D721Med (cell line): ENCODE measurements at regions not wholly inside any gene's neighbourhood (a gene's known extent, or its start where the extent isn't known, plus 50 kb on each side); places are given as distances from the start of the nearest gene placed in this dataset.

Experiments used
- DNase-seq: peaks from one replicate; pipeline ENCODE4 v3.0.0; 2011; ENCODE audit warnings: low spot score; ENCODE audit not compliant: insufficient read length
- FAIRE-seq: peaks from 2 replicates; lab custom pipeline; 2011; peaks lifted over from hg19 to GRCh38; lab: Jason Lieb, UNC
- CTCF ChIP-seq: IDR thresholded peaks from 2 replicates; pipeline ENCODE4 v1.5.1; 2012; ENCODE audit warnings: mild to moderate bottlenecking, control low read depth; ENCODE audit not compliant: insufficient read depth; ENCODE audit errors: missing control alignments

GRCh38 chr4:66062044-66062443 is 391.8 kb upstream of the EPHA5 start:
- no peak for DNase-seq
- FAIRE-seq: no peak
- TF ChIP-seq CTCF: no peak

GRCh38 chr4:66059556-66059955 is 389.3 kb upstream of the EPHA5 start:
- DNase-seq (no peak), FAIRE-seq (no peak)
- TF ChIP-seq CTCF: no peak

- FAIRE-seq (no peak), DNase-seq (no peak)
- no peak for TF ChIP-seq CTCF
These were observed 388.8 kb upstream of the EPHA5 start for GRCh38 chr4:66059136-66059535.

GRCh38 chr4:66055999-66056398 is 385.7 kb upstream of the EPHA5 start:
- TF ChIP-seq CTCF: no peak
- FAIRE-seq (peak; percentile 51), DNase-seq (no peak)

- no peak for TF ChIP-seq CTCF
- DNase-seq (no peak), FAIRE-seq (no peak)
These were observed 382.1 kb upstream of the EPHA5 start for GRCh38 chr4:66052426-66052825.

GRCh38 chr4:66048861-66049260 is 378.6 kb upstream of the EPHA5 start:
- DNase-seq (no peak), FAIRE-seq (no peak)
- TF ChIP-seq CTCF: no peak

- peak; percentile 7 for TF ChIP-seq CTCF
- DNase-seq: no peak
- peak; percentile 85 for FAIRE-seq
These were observed 375.6 kb upstream of the EPHA5 start for GRCh38 chr4:66045913-66046312.
